Mucosa of gallbladder (tissue), 1 donor: ENCODE measurements at regions not wholly inside any gene's neighbourhood (a gene's known extent, or its start where the extent isn't known, plus 50 kb on each side); places are given as distances from the start of the nearest gene placed in this dataset.
"Not testable (repeated sequence)": the region's sequence is repeated elsewhere in the genome, so short reads cannot be mapped to it uniquely, and the experiment has no call there.

Experiments used
- DNase-seq: peaks from one replicate; pipeline ENCODE4 v3.0.0-alpha.2; 2020; ENCODE audit warnings: low spot score
- donor health status: DM: no; HTN: no; CAD: no.

- DNase-seq, result peak; percentile 5
Measured at GRCh38 chr10:131579251-131580071, 267.9 kb upstream of the TCERG1L start.

- peak; percentile 5 for DNase-seq
Measured at GRCh38 chr10:131580076-131580652, 268.6 kb upstream of the TCERG1L start.

DNA sequence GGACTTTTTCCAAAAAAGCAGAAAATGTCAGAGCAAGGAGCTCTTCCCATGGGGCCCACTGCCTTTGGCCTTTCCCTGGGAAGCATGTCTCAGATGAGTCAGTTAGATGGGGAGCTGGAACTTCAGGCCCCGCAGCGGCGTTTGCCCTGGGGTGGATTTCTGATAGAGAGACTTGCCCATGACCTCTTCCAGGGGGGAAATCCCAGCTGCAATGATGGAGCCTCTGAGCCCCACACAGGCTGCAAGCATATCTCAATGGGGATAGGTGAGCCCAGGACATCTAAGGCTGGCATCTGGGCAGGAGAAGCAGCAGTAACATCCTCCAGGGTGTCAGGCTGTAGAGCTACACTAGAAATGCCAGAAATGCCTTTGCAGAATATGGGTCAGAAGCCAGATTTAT lies 269.2 kb upstream of the TCERG1L start:
- no peak for DNase-seq

GRCh38 chr10:131581547-131581946 lies 270.0 kb upstream of the TCERG1L start:
- DNase-seq, result not testable (repeated sequence)

DNA sequence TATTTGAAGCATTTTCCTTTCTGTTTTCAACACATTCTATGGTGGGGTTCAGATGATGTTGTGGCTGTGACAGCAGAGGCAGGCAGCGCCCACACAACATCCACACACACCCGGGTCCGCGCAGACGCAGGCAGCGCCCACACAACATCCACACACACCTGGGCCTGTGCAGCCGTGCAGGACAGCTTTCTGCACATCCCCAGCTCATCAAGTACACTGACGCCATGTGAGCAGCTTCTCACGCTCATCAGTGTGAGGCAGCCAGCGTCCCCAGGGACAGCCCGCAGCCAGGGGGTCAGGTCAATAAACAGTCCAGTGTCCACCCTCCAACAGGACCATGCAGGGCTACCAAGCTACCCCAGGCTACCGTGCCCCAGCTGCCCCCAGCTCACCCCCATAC lies 272.8 kb upstream of the TCERG1L start:
- no peak for DNase-seq

DNA sequence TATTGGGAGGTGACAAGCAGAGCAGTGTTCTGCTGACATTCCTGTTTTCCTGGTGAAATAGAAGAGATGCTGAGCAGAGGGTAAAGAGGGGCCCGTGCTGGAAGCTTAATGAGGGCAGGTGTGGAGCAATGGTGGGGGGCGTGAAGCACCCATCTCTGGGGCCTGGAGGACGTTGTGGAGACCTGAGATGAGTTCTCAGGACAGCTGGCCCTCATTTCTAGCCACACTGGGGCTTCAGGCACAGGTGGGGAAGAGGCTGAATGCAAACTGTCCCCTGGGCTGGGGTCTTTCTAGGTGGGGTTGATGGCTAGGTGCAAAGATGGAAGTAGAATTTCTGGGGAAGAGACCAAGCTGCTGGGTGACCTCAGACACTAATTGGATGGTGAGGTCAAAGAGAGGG lies 274.2 kb upstream of the TCERG1L start:
- no peak for DNase-seq

- DNase-seq, result no peak
Measured at GRCh38 chr10:131586958-131587357, 275.4 kb upstream of the TCERG1L start.

- DNase-seq, result no peak
Measured at GRCh38 chr10:131587976-131588680, 276.6 kb upstream of the TCERG1L start.

DNA sequence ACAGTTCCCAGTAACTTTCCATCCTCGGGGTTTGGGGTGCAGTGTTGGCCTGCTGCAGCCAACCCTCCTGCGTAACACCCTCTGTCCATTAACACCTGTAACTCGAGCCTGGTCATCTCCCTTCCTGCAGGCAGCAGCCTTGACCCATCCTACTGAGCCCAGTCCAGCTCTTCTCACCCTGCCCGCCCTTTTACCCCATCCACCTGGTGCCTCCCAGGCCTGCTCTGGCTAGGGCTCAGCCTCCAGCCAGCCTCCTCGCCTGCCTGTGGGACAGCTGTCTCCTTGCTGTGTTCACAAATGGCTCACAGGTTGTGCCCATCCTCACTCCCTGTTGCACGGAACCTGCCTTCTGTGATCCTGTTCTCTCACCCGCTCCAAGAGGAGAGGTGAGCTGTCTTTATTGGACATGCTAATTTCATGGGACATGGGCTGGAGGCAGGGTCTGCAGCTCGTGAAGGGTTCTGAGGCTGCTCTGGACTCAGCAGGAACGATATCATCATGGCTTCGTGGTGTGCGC lies 277.2 kb upstream of the TCERG1L start:
- no peak for DNase-seq

GRCh38 chr10:131590567-131590966 lies 279.0 kb upstream of the TCERG1L start:
- DNase-seq, result no peak

GRCh38 chr10:131591936-131592335 lies 280.4 kb upstream of the TCERG1L start:
- no peak for DNase-seq

- DNase-seq, result no peak
Measured at GRCh38 chr10:131609176-131609575, 291.6 kb upstream of the PPP2R2D start.

GRCh38 chr10:131615150-131615549 lies 285.7 kb upstream of the PPP2R2D start:
- no peak for DNase-seq

DNA sequence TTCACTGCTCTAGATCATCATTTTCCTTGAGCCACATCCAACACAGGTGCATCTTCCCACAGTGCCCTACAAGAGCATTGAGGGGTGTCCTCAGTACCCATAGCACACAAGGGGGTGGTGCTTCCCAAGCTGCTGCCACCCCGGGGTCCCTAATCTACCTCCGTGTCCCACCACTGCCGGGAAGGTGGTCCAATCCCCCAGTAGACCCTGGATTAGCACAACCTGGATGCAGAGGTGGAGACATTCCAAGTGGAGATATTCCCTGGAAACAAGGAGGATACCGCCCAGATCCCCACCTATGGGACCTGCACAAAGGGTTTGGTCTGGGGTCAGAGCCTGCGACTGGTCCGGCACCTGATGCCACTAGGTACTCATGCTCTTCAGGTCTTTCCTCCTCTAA lies 284.8 kb upstream of the PPP2R2D start:
- no peak for DNase-seq

GRCh38 chr10:131617113-131617858 lies 283.5 kb upstream of the PPP2R2D start:
- no peak for DNase-seq

DNA sequence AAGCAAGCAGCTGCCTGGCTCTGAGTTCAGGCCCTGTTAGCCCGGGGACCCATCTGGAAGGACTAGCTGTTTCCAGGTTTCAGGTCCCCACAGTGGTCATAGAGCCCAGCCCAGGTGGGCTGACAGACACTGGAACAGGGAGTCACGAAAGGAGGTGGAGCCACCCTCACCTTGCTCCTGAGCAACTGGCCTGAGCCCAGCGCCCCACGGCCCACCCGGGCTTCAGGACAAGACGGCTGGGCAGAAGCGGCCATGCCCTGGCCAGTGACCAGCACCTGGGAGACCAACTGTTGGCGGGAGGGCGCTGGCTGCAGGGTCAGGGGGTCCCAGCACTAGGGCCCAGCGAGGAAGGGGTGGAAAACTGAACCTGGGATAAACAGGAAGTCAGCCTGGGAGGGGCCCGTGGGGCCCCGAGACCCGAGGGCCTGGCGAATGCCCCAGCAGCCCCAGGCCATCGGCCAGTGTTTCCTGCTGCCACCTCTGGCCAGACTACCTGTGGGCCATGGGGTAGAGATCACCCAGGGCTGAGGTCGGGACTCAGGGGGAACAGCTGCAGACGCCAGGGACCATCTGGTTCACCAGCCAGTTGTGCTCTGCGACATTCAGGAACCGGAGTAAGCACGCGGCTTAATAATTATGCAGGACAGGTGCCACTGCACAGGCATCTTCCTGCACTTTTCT lies 282.1 kb upstream of the PPP2R2D start:
- no peak for DNase-seq

GRCh38 chr10:131620314-131620713 lies 280.5 kb upstream of the PPP2R2D start:
- DNase-seq, result no peak

- no peak for DNase-seq
Measured at GRCh38 chr10:131620904-131621303, 279.9 kb upstream of the PPP2R2D start.

GRCh38 chr10:131621784-131622624 lies 278.8 kb upstream of the PPP2R2D start:
- DNase-seq, result no peak

DNA sequence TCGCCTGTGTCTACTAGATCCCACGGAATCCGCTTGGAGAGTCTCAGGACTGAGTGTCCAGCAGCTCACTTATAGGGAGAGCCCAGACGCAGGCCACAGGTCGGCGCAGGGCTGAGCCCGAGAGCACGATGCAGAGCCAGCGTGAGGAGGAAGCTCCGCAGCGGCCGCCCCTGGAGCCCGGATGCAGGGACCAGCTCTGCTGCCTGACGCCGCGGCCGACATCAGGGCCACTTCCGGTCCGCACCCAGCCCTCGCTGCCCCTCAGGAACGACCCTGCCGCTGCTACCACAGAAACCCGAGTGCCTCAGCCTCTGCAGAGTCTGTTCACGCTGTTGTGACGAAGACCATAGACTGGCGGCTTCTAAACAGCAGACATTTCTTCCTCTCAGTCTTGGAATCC lies 275.8 kb upstream of the PPP2R2D start:
- no peak for DNase-seq
